HepG2 (cell line): ENCODE measurements at regions not wholly inside any gene's neighbourhood (a gene's known extent, or its start where the extent isn't known, plus 50 kb on each side); places are given as distances from the start of the nearest gene placed in this dataset.

Experiments
- ATAC-seq: fragments of 200-7000 bp; cut with Tn5 transposase; 3 replicates; pipeline ENCODE4 v1.9.1; 2020; ENCODE audit warnings: mild to moderate bottlenecking, moderate library complexity
- BruUV-seq: library from RNA; stranded (reverse); fragments of 400-500 nt; replicated peaks from 2 replicates; lab custom pipeline; 2021; lab: Mats Ljungman, UMichigan
- CTCF ChIA-PET: fragments of 300-600 bp; formaldehyde crosslinking; extraction: SDS; loops from one replicate; lab custom pipeline; 2021; ENCODE audit warnings: low total read pairs, inconsistent platforms, low intra/inter-chr PET ratio; lab: Yijun Ruan, JAX
- POLR2A ChIA-PET: fragments of 350-600 bp; sonication (Branson Sonifier 250); formaldehyde crosslinking; loops from one replicate; lab custom pipeline; 2020; ENCODE audit warnings: antibody characterized with exemption, inconsistent platforms; lab: Yijun Ruan, JAX
- DNase-seq: peaks from one replicate; pipeline ENCODE4 v3.0.0-alpha.2; 2015; ENCODE audit warnings: low spot score
- FAIRE-seq: peaks from 3 replicates; lab custom pipeline; 2011; peaks lifted over from hg19 to GRCh38; lab: Jason Lieb, UNC
- H2AFZ ChIP-seq: one replicate; pipeline ENCODE4 v1.6.1; 2011; ENCODE audit warnings: low read length, inconsistent platforms
- H3K27ac ChIP-seq: fragments of 300-600 bp; 3 replicates; pipeline ENCODE4 v1.8.0; 2011; ENCODE audit warnings: mixed run types, mild to moderate bottlenecking, mixed read lengths, low read length, inconsistent platforms; ENCODE audit not compliant: insufficient read depth; ENCODE audit errors: extremely low read length
- H3K27me3 ChIP-seq, 2 experiments: fragments of 200-600 bp in 1 of 2; 2 replicates in 1 of 2; 3 replicates in 1 of 2; pipeline versions ENCODE4 v1.6.0 to v1.8.0; 2011; ENCODE audit warnings: low read length in 2 of 2, mild to moderate bottlenecking in 2 of 2, moderate library complexity in 2 of 2, inconsistent platforms in 1 of 2; ENCODE audit not compliant: insufficient read depth in 2 of 2, control insufficient read depth in 1 of 2
- H3K36me3 ChIP-seq, 2 experiments: fragments of 200-600 bp in 1 of 2; replicated peaks in 1 of 2; 2 replicates in 1 of 2; 3 replicates in 1 of 2; pipeline versions ENCODE4 v1.5.1 to v1.8.0; 2011; ENCODE audit warnings: low read length in 2 of 2, inconsistent platforms in 1 of 2; ENCODE audit not compliant: insufficient read depth in 2 of 2, control insufficient read depth in 1 of 2
- H3K4me1 ChIP-seq: 2 replicates; pipeline ENCODE4 v1.5.1; 2012; ENCODE audit warnings: low read length, inconsistent platforms; ENCODE audit not compliant: insufficient read depth
- H3K4me2 ChIP-seq: 2 replicates; pipeline ENCODE4 v1.6.0; 2011; ENCODE audit warnings: low read depth, low read length, inconsistent platforms
- H3K4me3 ChIP-seq, 3 experiments: fragments of 200-600 bp in 1 of 3; sonication (generic), shearing (Covaris generic) in 1 of 3; replicated peaks in 1 of 3; 2 replicates each; pipeline ENCODE4 v1.5.1; 2011 to 2016; ENCODE audit warnings: low read length in 3 of 3, inconsistent platforms in 2 of 3, low read depth in 2 of 3, mild to moderate bottlenecking in 2 of 3, control low read depth in 1 of 3, mixed read lengths in 1 of 3; ENCODE audit not compliant: insufficient read depth in 1 of 3
- H3K79me2 ChIP-seq: one replicate; pipeline ENCODE4 v1.6.1; 2011; ENCODE audit warnings: low read length, inconsistent platforms; ENCODE audit not compliant: insufficient read depth
- H3K9ac ChIP-seq: 2 replicates; pipeline ENCODE4 v1.6.0; 2011; ENCODE audit warnings: mild to moderate bottlenecking, low read depth, low read length, inconsistent platforms; ENCODE audit not compliant: insufficient read depth
- H3K9me3 ChIP-seq: 2 replicates; pipeline ENCODE4 v1.5.1; 2012; ENCODE audit warnings: mild to moderate bottlenecking, low read length
- H4K20me1 ChIP-seq: 2 replicates; pipeline ENCODE4 v1.6.0; 2011; ENCODE audit warnings: inconsistent platforms, mild to moderate bottlenecking, low read length, moderate library complexity; ENCODE audit not compliant: insufficient read depth
- GATA4 ChIP-seq: sonication (generic); IDR thresholded peaks from 2 replicates; pipeline ENCODE4 v1.6.1; 2016; ENCODE audit warnings: antibody characterized with exemption, low read depth, borderline replicate concordance
- GLMP ChIP-seq: sonication (generic); formaldehyde crosslinking; IDR thresholded peaks from 2 replicates; pipeline ENCODE4 v1.9.0; 2021; ENCODE audit warnings: missing genetic modification reagents, mild to moderate bottlenecking, borderline replicate concordance
- LRRFIP1 ChIP-seq: sonication (generic); formaldehyde crosslinking; conservative IDR thresholded peaks from 2 replicates; pipeline ENCODE4 v1.4.0; 2020; ENCODE audit warnings: missing genetic modification reagents
- MYPOP ChIP-seq: sonication (generic); formaldehyde crosslinking; IDR thresholded peaks from 2 replicates; pipeline ENCODE4 v1.8.1; 2023; ENCODE audit warnings: mild to moderate bottlenecking, moderate library complexity, missing genetic modification reagents
- SNAI1 ChIP-seq: sonication (generic); formaldehyde crosslinking; IDR thresholded peaks from 2 replicates; pipeline ENCODE4 v1.5.0; 2020; ENCODE audit warnings: mild to moderate bottlenecking, missing genetic modification reagents, borderline replicate concordance
- ZBTB8A ChIP-seq: sonication (generic); formaldehyde crosslinking; IDR thresholded peaks from 2 replicates; pipeline ENCODE4 v1.4.0; 2020; ENCODE audit warnings: mild to moderate bottlenecking, low read depth, missing genetic modification reagents, borderline replicate concordance
- ZNF124 ChIP-seq: sonication (generic); formaldehyde crosslinking; IDR thresholded peaks from 2 replicates; pipeline ENCODE4 v1.4.0; 2020; ENCODE audit warnings: missing genetic modification reagents
- ZNF143 ChIP-seq: sonication (generic); formaldehyde crosslinking; IDR thresholded peaks from 2 replicates; pipeline ENCODE4 v1.4.0; 2020; ENCODE audit warnings: missing genetic modification reagents
- ZNF569 ChIP-seq: sonication (generic); formaldehyde crosslinking; IDR thresholded peaks from 2 replicates; pipeline ENCODE4 v1.5.0; 2020; ENCODE audit warnings: mild to moderate bottlenecking, missing genetic modification reagents, moderate library complexity, borderline replicate concordance
- ZNF773 ChIP-seq: sonication (generic); formaldehyde crosslinking; IDR thresholded peaks from 2 replicates; pipeline ENCODE4 v1.4.0; 2020; ENCODE audit warnings: missing genetic modification reagents, borderline replicate concordance
- WGBS: methylation state at CpG from one replicate; pipeline ENCODE4 v1.1.6; 2017; ENCODE audit warnings: low lambda C conversion rate; 5-methylcytosine and 5-hydroxymethylcytosine counted together
- in situ Hi-C: cut with HindIII; loops from 2 replicates; pipeline ENCODE4 v1.10.0; 2017; ENCODE audit warnings: low pct_unique_long_range_greater_than_20kb; ENCODE audit not compliant: extremely low pct_ligation_motif_present
- intact Hi-C: fragments of 100-400 bp; cut with micrococcal nuclease; formaldehyde crosslinking; loops from one replicate; pipeline ENCODE4 v1.10.0; 2022; ENCODE audit not compliant: unreplicated experiment
- TF ChIP-seq, protein P1 (sequence below): sonication (generic); formaldehyde crosslinking; IDR thresholded peaks from 2 replicates; pipeline ENCODE4 v1.4.0; 2020; ENCODE audit warnings: missing genetic modification reagents, borderline replicate concordance
- TF ChIP-seq, protein P2 (sequence below): IDR thresholded peaks from 2 replicates; pipeline ENCODE4 v1.6.1; 2016; ENCODE audit warnings: control low read depth
- TF ChIP-seq, protein P3 (sequence below): IDR thresholded peaks from 2 replicates; pipeline ENCODE4 v1.6.1; 2016

DNA sequence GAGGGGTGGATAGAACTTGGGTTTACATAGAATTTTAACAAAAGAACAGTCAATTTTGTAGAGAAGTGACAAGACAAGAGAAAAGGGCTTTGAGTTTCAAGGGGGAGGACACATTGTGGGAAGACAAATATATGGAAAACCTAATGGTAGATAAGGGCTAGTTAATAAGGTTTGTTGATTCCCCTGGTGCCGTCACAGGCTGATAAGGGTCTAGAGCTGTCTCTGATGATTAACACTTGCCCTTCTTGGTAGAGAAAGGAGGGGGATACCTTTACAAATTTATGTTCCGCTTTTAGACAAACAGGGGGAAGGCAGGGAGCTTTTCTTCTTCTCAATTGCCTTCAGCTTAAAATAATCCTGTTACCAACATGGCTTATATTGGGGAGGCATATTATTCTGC, 124.3 kb downstream of the ETS2 start:
- no peak for FAIRE-seq
- POLR2A ChIA-PET: no interaction called here
- WGBS: 72% methylated on average over 2 of the region's 2 CpGs

More for the DNA sequence above, 124.3 kb downstream of the ETS2 start:
- Histone ChIP-seq H4K20me1 (no peaks in the 10 kb centered on the region), H3K4me1 (peaks cover 18% of the 10 kb centered on the region; the same call in 1 of the 2 replicates), H2AFZ (no peak overlapping the region), H3K9me3 (peaks cover 6% of the 10 kb centered on the region; the same call in 1 of the 2 replicates), H3K4me2 (no peak overlapping the region), H3K4me3 (no peak overlapping the region), H3K27me3 (no peaks in the 10 kb centered on the region; a peak in 1 of 5 replicates), H3K27ac (no peak overlapping the region)
- in situ Hi-C loops (no loop called here), intact Hi-C loops (no loop called here)
- ATAC-seq: no peak
- no TSS peak for BruUV-seq
- DNase-seq: no peak
- TF ChIP-seq ZNF569 (CRISPR knock-in tag) (no peak), ZBTB8A (no peak), SNAI1 (CRISPR knock-in tag) (no peak), LRRFIP1 (CRISPR knock-in tag) (no peak), GLMP (no peak), GATA4 (no peak), ZNF124 (no peak), ZNF143 (CRISPR knock-in tag) (no peak), ZNF773 (CRISPR knock-in tag) (no peak), MYPOP (CRISPR knock-in tag) (no peak)
- TF ChIP-seq, protein P1, sequence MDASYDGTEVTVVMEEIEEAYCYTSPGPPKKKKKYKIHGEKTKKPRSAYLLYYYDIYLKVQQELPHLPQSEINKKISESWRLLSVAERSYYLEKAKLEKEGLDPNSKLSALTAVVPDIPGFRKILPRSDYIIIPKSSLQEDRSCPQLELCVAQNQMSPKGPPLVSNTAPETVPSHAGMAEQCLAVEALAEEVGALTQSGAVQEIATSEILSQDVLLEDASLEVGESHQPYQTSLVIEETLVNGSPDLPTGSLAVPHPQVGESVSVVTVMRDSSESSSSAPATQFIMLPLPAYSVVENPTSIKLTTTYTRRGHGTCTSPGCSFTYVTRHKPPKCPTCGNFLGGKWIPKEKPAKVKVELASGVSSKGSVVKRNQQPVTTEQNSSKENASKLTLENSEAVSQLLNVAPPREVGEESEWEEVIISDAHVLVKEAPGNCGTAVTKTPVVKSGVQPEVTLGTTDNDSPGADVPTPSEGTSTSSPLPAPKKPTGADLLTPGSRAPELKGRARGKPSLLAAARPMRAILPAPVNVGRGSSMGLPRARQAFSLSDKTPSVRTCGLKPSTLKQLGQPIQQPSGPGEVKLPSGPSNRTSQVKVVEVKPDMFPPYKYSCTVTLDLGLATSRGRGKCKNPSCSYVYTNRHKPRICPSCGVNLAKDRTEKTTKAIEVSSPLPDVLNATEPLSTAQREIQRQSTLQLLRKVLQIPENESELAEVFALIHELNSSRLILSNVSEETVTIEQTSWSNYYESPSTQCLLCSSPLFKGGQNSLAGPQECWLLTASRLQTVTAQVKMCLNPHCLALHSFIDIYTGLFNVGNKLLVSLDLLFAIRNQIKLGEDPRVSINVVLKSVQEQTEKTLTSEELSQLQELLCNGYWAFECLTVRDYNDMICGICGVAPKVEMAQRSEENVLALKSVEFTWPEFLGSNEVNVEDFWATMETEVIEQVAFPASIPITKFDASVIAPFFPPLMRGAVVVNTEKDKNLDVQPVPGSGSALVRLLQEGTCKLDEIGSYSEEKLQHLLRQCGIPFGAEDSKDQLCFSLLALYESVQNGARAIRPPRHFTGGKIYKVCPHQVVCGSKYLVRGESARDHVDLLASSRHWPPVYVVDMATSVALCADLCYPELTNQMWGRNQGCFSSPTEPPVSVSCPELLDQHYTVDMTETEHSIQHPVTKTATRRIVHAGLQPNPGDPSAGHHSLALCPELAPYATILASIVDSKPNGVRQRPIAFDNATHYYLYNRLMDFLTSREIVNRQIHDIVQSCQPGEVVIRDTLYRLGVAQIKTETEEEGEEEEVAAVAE (CRISPR knock-in tag): no peak
- TF ChIP-seq, protein P2, sequence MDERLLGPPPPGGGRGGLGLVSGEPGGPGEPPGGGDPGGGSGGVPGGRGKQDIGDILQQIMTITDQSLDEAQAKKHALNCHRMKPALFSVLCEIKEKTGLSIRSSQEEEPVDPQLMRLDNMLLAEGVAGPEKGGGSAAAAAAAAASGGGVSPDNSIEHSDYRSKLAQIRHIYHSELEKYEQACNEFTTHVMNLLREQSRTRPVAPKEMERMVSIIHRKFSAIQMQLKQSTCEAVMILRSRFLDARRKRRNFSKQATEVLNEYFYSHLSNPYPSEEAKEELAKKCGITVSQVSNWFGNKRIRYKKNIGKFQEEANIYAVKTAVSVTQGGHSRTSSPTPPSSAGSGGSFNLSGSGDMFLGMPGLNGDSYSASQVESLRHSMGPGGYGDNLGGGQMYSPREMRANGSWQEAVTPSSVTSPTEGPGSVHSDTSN (CRISPR knock-in tag): no peak
- TF ChIP-seq, protein P3, sequence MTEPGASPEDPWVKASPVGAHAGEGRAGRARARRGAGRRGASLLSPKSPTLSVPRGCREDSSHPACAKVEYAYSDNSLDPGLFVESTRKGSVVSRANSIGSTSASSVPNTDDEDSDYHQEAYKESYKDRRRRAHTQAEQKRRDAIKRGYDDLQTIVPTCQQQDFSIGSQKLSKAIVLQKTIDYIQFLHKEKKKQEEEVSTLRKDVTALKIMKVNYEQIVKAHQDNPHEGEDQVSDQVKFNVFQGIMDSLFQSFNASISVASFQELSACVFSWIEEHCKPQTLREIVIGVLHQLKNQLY (CRISPR knock-in tag): no peak
- TF ChIP-seq, all 625 proteins: peak for 0
- H3K79me2 ChIP-seq: no peaks in the 10 kb centered on the region
- CTCF ChIA-PET: no interaction called here
- no peak overlapping the region for H3K9ac ChIP-seq
- H3K36me3 ChIP-seq: no peaks in the 10 kb centered on the region
